ENCODE measurements at regions not wholly inside any gene's neighbourhood (a gene's known extent, or its start where the extent isn't known, plus 50 kb on each side); places are given as distances from the start of the nearest gene placed in this dataset.

DNA sequence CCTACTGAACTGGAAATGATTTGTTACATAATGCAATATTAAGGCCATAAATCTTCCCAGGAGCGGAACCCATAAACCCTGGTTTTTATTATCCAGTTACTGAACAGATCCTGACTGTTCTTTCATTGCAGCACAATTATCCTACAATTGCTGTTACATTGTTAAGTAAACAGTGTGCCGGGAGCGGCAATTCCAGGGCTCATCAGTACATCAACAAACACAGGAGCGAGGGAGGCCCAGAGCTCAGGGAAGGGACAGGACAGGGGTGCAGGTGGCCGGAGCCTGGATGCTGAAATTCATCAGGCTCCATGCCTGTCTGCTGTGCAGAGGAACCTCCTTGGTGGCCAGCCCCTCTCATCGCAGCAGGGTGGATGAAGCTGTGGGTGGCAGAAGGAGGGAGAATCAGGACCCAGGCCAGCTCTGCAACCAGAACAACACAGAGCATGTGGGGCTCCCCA is 544.7 kb downstream of the NPHP4 start:
- no peak for DNase-seq (ENCODE audit: extremely low read depth, low read depth)

DNA sequence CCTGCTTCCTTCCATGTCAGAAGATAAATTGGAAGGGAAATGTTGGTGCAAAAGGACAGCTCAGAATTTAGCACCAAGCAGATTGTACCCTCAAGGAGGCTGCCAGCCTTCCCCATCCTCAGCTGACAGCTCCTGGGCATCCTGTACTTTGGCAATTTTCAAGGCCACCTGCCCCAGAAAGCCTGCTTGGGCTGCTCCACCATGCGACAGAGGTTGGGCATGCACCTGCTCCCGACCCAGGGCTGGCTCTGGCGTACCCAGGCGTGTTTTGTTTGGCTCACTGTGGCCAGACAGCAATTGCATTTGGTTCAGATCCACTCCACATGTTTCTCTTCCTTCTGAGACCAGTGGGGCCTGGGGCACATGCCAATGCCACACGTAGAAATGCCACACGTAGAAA is 547.8 kb downstream of the NPHP4 start:
- no peak for DNase-seq (ENCODE audit: extremely low read depth, low read depth)

DNA sequence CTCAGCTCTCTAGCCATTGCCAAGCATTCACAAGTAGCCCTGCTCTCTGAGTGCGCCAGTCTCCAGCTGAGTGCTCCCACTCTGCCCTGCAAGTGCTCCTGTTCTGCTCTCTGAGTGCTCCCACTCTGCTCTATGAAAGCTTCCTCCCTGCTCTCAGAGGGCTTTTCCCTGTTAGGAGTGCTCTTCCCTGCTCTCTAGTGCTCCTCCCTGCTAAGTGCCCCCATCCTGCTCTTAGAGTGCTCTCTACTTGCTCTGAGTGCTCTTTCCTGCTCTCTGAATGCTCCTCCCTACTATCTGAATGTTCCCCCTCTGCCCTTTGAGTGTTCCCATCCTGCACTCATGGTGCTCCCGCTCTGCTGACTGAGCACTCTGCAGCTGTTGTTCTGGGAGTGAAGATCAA is 555.4 kb downstream of the NPHP4 start:
- DNase-seq (ENCODE audit: extremely low read depth, low read depth) = no peak

- no peak for DNase-seq (ENCODE audit: extremely low read depth, low read depth)
These were observed 556.8 kb downstream of the NPHP4 start for GRCh38 chr1:5435414-5435813.

- DNase-seq (ENCODE audit: extremely low read depth, low read depth) = no peak
These were observed 559.8 kb downstream of the NPHP4 start for GRCh38 chr1:5432436-5432835.

GRCh38 chr1:5430911-5431697 is 561.1 kb downstream of the NPHP4 start:
- no peak for DNase-seq (ENCODE audit: extremely low read depth, low read depth)

- no peak for DNase-seq (ENCODE audit: extremely low read depth, low read depth)
These were observed 562.1 kb downstream of the NPHP4 start for GRCh38 chr1:5430136-5430535.

- DNase-seq (ENCODE audit: extremely low read depth, low read depth) = peak; percentile 18
These were observed 563.9 kb downstream of the NPHP4 start for GRCh38 chr1:5428351-5428750.

DNA sequence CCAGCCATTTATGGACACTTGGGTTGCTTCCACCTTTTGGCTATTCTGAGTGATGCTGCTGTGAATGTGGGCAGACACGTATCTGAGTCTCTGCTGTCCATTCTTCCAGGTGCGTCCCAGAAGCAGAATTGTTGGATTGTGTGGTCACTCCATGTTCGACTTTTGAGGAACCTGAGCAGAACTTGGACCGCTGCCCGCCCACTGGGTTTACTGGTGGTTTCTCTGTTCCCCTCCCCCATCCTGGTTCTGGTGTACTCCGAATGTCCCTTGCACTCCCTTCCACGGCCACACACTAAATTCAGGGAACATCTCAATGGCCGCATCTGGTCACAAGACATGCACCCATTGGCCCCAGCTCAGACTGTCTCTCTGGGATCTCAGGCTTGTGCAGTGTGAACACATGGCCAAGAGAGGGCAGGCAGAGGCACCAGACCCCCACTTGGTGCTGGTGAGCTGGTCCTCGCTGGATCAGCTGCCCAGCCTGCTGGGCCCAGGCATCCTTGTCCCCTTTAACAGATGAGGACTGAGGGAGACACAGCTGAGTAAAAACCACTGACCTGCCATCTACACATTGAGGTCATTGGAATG is 565.1 kb downstream of the NPHP4 start:
- DNase-seq (ENCODE audit: extremely low read depth, low read depth) = no peak

GRCh38 chr1:5424802-5425703 is 567.2 kb downstream of the NPHP4 start:
- DNase-seq (ENCODE audit: extremely low read depth, low read depth) = peak; percentile 61

DNA sequence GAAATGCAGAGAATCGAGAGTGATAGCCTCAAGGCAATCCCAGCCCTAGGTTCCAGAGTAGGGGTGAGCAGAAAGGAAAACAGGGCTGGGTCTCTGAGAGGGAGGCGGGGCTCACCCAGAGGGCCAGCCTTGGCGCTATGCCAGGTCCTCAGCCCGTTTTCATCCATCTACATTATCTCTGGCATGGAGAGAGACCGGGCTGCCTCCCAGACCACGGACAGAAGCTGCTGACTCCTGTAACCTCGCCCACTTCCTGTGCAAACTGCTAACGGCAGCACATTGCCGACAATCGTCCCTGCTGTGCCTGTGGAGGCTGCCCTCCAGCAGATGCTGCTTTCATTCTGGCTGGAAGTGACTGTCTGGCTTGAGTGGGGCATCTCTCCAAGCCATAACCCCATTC is 569.1 kb downstream of the NPHP4 start:
- DNase-seq (ENCODE audit: extremely low read depth, low read depth) = no peak

DNA sequence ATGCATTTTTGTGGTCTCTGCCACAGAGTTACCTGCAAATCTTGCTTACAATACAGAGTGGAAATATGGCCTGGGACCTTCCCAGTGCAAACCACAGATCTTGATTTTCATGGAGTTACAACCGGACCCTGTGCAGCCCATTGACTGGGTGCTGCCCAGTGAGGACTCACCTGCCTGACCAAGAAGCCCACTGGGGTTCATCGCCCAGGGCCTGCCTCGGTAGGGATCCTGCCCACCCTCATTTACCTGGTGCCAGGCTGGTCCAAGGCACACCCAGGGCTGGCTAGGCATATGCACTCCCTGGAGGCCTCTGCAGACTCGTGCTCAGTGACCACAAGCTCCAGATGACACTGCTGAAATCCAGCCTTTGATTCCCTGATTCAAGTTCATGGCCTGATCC is 572.7 kb downstream of the NPHP4 start:
- DNase-seq (ENCODE audit: extremely low read depth, low read depth) = no peak

DNA sequence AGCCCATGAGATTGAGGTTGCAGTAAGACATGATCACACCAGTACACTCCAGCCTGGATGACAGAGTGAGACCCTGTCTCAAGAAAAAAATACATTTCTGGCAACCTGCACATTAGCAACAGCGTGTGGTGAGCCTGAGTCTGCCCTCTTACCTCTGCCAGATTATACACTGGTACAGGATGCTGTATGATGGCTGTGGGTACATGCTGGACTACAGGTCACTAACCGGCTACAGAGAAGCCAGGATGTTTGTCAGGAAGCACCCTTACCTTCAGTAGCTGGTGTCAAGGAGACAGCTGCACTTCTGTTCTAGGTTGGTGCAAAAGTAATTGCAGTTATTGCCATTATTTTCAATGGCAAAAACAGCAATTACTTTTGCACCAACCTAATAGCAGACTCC is 575.7 kb downstream of the NPHP4 start:
- DNase-seq (ENCODE audit: extremely low read depth, low read depth) = no peak

DNA sequence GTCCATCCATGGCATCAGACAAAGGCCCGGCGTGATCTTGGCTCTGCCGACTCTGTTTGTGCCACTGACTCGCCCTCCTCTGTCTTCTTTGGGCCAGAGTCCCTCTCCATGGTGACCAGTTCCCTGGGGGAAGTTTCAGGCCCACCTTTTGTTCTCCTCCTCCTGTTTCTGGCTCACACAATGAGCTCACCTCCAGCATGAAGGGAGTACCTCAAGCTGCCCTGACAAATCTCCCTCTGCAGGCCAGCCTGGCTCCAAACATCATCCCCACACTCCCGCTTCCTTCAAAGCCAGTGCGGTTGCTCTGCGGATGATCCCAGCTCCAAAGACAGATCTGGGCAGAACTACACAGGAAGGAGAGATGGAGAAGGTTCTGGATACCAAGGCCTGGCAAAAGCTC is 576.6 kb downstream of the NPHP4 start:
- no peak for DNase-seq (ENCODE audit: extremely low read depth, low read depth)

DNA sequence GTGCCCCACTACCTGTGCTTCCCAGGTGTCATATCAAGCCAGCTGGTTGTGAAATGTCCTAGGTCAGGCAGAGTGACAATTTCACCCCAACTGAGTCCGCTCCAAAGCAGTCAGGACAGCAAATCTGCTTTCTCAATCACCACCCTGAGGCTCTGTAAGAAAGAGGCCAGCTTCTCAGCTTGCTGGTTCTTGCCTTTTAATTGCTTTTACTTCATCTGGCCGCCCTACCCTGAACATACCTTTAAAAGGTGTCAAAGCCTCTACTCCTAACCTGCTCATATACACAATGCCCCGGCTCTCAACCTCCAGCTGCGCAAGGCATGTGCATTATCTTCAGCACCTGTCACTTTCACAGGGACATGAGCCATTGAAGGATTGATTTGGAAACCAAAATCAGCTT is 581.6 kb downstream of the NPHP4 start:
- no peak for DNase-seq (ENCODE audit: extremely low read depth, low read depth)

- DNase-seq (ENCODE audit: extremely low read depth, low read depth) = no peak
These were observed 583.8 kb downstream of the NPHP4 start for GRCh38 chr1:5408401-5408800.

- DNase-seq (ENCODE audit: extremely low read depth, low read depth) = no peak
These were observed 587.0 kb downstream of the NPHP4 start for GRCh38 chr1:5405263-5405662.

DNA sequence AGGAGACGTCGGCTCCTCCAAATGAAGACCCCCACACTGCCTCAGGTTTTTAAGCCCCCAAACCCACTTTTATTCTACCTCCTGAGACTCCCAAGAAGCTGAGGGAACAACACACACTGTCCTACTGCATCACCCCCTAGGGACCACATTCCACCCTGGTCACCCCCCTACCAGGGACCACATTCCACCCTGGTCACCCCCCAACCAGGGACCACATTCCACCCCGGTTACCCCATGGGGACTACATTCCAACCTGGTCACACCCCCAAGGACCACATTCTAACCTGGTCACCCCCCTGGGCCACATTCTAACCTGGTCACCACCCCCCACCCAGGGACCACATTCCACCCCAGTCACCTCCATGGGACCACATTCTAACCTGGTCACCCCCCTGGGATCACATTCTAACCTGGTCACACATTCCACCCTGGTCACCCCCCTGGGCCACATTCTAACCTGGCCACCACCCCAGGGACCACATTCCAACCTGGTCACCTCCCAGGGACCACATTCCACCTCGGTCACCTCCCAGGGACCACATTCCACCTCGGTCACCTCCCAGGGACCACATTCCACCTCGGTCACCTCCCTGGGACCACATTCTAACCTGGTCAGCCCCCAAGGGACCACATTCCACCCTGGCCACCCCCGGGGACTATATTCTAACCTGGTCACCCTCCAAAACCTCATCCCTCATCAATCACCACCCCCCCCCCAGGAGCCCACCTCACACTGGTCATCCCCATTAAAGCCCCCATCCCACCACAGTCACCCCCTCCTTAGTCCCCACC is 587.6 kb downstream of the NPHP4 start:
- no peak for DNase-seq (ENCODE audit: extremely low read depth, low read depth)

DNA sequence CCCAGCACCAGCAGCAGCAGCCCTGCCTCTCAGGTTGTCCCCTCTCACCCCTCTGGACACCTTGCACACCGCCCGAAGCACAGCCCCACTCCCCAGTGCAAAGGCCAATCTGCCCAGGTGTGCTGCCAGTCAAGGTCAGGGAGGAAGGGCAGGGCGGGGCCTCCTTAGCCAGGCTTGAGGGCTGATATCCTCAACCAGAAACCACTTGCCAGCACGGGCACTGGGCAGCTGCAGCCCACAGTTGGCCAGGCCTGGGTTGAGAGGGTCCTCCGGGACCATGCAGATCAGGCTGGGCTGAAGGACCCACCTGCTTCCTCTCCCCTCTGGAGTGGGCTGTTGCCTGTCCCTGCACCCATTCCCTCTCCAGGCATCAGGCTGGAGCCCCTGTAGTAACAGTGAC is 588.3 kb downstream of the NPHP4 start:
- no peak for DNase-seq (ENCODE audit: extremely low read depth, low read depth)

DNA sequence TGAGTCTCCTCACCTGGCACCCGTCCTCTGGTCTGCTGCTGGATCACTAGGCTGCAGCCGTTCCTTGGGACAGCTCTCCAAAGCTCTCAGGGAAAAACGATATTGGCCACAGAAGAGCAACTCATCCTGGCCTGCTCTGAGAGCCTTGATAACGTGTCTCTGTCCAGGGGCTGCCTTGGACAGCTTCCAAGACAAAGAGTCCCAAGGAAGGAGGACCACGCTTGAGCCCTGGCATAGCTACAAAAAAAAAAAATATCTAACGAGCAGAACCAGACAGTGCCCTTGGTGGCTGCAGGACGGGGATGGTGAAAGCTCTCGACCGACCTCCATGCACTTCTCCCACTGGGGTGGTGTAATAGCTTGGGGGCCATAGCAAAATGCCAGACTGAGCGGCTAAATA is 589.6 kb downstream of the NPHP4 start:
- DNase-seq (ENCODE audit: extremely low read depth, low read depth) = no peak

GRCh38 chr1:5399771-5400170 is 592.5 kb downstream of the NPHP4 start:
- no peak for DNase-seq (ENCODE audit: extremely low read depth, low read depth)
